ENCODE measurements at regions not wholly inside any gene's neighbourhood (a gene's known extent, or its start where the extent isn't known, plus 50 kb on each side); places are given as distances from the start of the nearest gene placed in this dataset.

DNA sequence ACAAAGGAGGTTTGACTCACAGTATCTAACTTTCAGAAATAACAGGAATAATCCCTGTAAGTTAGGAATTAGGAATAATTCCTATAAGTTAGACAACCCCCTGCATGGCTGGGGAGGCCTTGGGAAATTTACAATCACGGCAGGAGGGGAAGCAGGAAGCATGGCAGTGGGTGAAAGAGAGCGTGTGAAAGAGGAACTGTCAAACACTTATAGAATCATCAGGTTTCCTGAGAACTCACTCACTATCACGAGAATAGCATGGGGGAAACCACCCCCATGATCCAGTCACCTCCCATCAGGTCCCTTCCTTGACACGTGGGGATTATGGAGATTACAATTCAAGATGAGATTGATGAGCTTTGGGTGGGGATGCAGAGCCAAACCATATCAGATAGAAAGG lies 385.5 kb downstream of the IL20RB start:
- H3K9me3 ChIP-seq (ENCODE audit: low read depth, low read length), result no peaks in the 10 kb centered on the region
- no peak for DNase-seq (ENCODE audit: low read depth, low spot score)
- H3K4me3 ChIP-seq, result no peak overlapping the region
- no peak for TF ChIP-seq EZH2 (IDR thresholded peaks at IDR 0.05)
- no peak for TF ChIP-seq POLR2AphosphoS5 (IDR thresholded peaks at IDR 0.05; ENCODE audit: borderline replicate concordance, low read depth, low read length)
- H3K9ac ChIP-seq (ENCODE audit: insufficient read length), result no peak overlapping the region
- H3K36me3 ChIP-seq (ENCODE audit: insufficient read depth, low read length), result no peaks in the 10 kb centered on the region
- no peak overlapping the region for H3K27ac ChIP-seq

DNA sequence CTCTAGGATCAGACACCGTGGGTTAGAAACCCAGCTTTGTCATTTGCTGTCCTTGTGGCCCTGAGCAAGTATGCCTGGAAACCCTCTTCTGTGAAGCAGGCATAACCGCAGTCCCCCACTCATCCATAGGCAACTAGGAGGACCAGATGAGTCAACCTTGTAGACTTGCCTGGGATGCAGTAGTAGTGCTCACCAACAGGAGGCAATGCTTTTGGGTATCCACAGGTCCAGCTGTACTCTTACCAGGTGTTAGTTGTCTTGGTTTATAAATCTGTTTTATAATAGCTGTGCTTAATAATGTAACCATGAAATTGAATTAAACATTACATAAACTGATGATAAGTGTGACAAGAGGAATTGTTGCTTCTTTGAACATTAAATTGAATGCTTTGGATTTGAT lies 389.3 kb downstream of the IL20RB start:
- H3K27ac ChIP-seq, result no peak overlapping the region
- no peak for DNase-seq (ENCODE audit: low read depth, low spot score)
- H3K9ac ChIP-seq (ENCODE audit: insufficient read length), result no peak overlapping the region
- TF ChIP-seq FOXP2 (optimal IDR thresholded peaks at IDR 0.05; ENCODE audit: control extremely low read depth, extremely low read length, insufficient read depth), result no peak
- TF ChIP-seq EZH2 (IDR thresholded peaks at IDR 0.05), result no peak
- TF ChIP-seq POLR2AphosphoS5 (IDR thresholded peaks at IDR 0.05; ENCODE audit: borderline replicate concordance, low read depth, low read length), result no peak
- H3K9me3 ChIP-seq (ENCODE audit: low read depth, low read length), result no peaks in the 10 kb centered on the region
- H3K4me3 ChIP-seq, result no peak overlapping the region
- H3K36me3 ChIP-seq (ENCODE audit: insufficient read depth, low read length), result no peaks in the 10 kb centered on the region

DNA sequence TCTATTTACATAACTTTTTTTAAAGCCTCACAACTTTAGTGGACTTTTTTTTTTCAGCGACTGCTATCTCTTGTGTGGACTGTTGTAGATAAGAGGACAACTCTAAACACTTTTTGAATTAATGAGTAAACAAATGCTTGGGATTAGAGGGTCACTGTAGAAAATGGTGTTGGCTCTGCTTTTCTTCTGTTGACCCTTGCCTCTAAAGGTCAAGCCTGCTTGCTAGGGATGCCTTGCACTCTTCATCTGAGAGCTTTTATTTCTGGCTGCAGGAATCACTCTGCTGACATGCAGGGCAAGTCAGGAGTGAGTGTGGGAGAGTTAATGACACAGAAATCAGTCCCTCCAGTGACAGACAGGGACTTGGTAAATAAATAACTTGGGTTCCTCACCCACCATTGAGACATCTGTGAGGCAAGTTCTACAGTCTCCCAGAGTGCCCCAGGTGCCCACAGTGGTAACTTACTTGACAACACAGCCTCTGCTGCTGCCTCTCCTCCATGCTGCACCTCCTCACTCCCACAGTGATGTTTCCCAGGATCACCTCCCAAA lies 390.1 kb downstream of the IL20RB start:
- no peak overlapping the region for H3K9ac ChIP-seq (ENCODE audit: insufficient read length)
- H3K4me3 ChIP-seq, result no peak overlapping the region
- no peaks in the 10 kb centered on the region for H3K9me3 ChIP-seq (ENCODE audit: low read depth, low read length)
- no peak for DNase-seq (ENCODE audit: low read depth, low spot score)
- no peak overlapping the region for H3K27ac ChIP-seq
- no peaks in the 10 kb centered on the region for H3K36me3 ChIP-seq (ENCODE audit: insufficient read depth, low read length)
- TF ChIP-seq POLR2AphosphoS5 (IDR thresholded peaks at IDR 0.05; ENCODE audit: borderline replicate concordance, low read depth, low read length) (no peak), EZH2 (IDR thresholded peaks at IDR 0.05) (no peak), FOXP2 (optimal IDR thresholded peaks at IDR 0.05; ENCODE audit: control extremely low read depth, extremely low read length, insufficient read depth) (no peak)

- TF ChIP-seq POLR2AphosphoS5 (IDR thresholded peaks at IDR 0.05; ENCODE audit: borderline replicate concordance, low read depth, low read length), result no peak
- no peak for TF ChIP-seq FOXP2 (optimal IDR thresholded peaks at IDR 0.05; ENCODE audit: control extremely low read depth, extremely low read length, insufficient read depth)
- TF ChIP-seq EZH2 (IDR thresholded peaks at IDR 0.05), result no peak
- no peak overlapping the region for H3K4me3 ChIP-seq
- no peak overlapping the region for H3K9ac ChIP-seq (ENCODE audit: insufficient read length)
- H3K9me3 ChIP-seq (ENCODE audit: low read depth, low read length), result no peaks in the 10 kb centered on the region
- DNase-seq (ENCODE audit: low read depth, low spot score), result no peak
- H3K36me3 ChIP-seq (ENCODE audit: insufficient read depth, low read length), result no peaks in the 10 kb centered on the region
- H3K27ac ChIP-seq, result no peak overlapping the region
Measured at GRCh38 chr3:137348936-137349335, 391.2 kb downstream of the IL20RB start.

DNA sequence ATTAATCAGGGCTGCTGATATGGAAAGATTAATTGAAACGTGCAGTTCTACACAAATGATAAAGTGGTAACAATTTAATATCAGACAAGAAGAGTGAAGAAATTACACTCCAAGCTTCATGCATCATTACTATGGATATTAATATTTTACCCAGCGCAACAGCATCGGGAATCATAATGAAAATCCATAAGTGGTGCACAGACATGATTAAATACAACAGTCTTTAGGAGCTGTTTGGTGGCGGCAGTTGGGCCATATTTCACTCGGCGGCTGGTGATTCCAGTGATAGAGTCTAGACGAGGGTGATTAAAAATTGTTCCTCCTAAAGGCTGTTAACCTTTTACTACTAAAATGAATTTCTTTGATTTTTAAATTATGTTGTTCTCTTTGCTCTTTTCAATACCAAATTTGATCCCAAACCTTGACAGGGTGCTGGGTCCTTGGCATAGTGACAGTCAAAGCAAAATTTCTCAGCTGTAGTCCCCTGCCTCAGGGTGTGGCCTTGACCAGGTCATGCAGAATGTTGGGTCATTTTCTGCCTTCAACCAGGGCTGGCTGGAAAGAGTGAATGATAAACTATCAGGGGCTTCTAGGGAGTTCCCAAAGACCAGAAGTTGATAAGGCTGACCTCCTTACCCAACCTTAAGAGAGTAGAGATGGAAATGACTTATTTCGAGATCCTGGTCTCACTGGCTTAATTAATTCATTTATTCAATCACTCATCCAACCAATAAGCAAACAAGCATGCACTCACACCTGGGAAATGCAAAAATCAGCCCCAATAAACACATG lies 392.0 kb downstream of the IL20RB start:
- H3K27ac ChIP-seq, result no peak overlapping the region
- no peak overlapping the region for H3K9ac ChIP-seq (ENCODE audit: insufficient read length)
- DNase-seq (ENCODE audit: low read depth, low spot score), result no peak
- H3K36me3 ChIP-seq (ENCODE audit: insufficient read depth, low read length), result no peaks in the 10 kb centered on the region
- TF ChIP-seq EZH2 (IDR thresholded peaks at IDR 0.05) (no peak), POLR2AphosphoS5 (IDR thresholded peaks at IDR 0.05; ENCODE audit: borderline replicate concordance, low read depth, low read length) (no peak), FOXP2 (optimal IDR thresholded peaks at IDR 0.05; ENCODE audit: control extremely low read depth, extremely low read length, insufficient read depth) (no peak)
- no peak overlapping the region for H3K4me3 ChIP-seq
- H3K9me3 ChIP-seq (ENCODE audit: low read depth, low read length), result no peaks in the 10 kb centered on the region

DNA sequence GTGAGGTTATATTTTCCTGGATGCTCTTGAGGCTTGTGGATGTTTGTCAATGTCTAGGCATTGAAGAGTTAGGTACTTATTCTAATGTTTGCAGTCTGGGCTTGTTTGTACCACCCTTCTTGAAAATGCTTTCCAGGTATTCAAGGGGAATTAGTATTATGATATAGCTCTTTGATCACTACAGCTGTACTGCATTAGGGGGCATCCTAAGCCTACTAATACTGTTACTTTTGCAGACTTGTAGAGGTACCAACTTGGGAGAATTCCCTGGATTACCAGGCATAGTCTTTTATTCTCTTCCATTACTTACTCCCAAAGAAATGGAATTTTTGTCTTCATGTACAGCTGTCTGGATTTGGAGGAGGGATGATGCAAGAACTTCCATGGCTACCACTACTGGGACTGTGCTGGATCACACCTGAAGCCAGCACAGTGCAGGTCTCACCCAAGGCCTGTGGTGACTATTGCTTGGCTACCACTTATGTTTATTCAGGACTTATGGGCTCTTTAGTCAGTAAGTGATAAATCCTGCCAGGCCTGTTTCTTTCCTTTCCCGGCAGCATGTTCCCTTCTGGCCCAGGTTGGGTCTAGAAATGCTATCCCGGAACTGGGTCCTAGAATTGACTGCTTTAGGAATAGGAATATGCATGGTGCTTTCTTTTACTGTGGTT lies 402.9 kb downstream of the IL20RB start:
- Histone ChIP-seq H3K36me3 (ENCODE audit: insufficient read depth, low read length) (no peaks in the 10 kb centered on the region), H3K27ac (no peak overlapping the region), H3K9me3 (ENCODE audit: low read depth, low read length) (no peaks in the 10 kb centered on the region), H3K9ac (ENCODE audit: insufficient read length) (no peak overlapping the region), H3K4me3 (no peak overlapping the region)
- no peak for DNase-seq (ENCODE audit: low read depth, low spot score)
- TF ChIP-seq EZH2 (IDR thresholded peaks at IDR 0.05) (no peak), POLR2AphosphoS5 (IDR thresholded peaks at IDR 0.05; ENCODE audit: borderline replicate concordance, low read depth, low read length) (no peak), FOXP2 (optimal IDR thresholded peaks at IDR 0.05; ENCODE audit: control extremely low read depth, extremely low read length, insufficient read depth) (no peak)

GRCh38 chr3:137382005-137382594 lies 382.0 kb upstream of the SOX14 start:
- Histone ChIP-seq H3K4me3 (no peak overlapping the region), H3K9ac (ENCODE audit: insufficient read length) (no peak overlapping the region), H3K36me3 (ENCODE audit: insufficient read depth, low read length) (no peaks in the 10 kb centered on the region), H3K9me3 (ENCODE audit: low read depth, low read length) (no peaks in the 10 kb centered on the region), H3K27ac (no peak overlapping the region)
- DNase-seq (ENCODE audit: low read depth, low spot score), result no peak
- TF ChIP-seq POLR2AphosphoS5 (IDR thresholded peaks at IDR 0.05; ENCODE audit: borderline replicate concordance, low read depth, low read length) (no peak), EZH2 (IDR thresholded peaks at IDR 0.05) (no peak), FOXP2 (optimal IDR thresholded peaks at IDR 0.05; ENCODE audit: control extremely low read depth, extremely low read length, insufficient read depth) (no peak)

- DNase-seq (ENCODE audit: low read depth, low spot score), result no peak
Measured at GRCh38 chr3:137385922-137386321, 378.2 kb upstream of the SOX14 start.

More at GRCh38 chr3:137385922-137386321, 378.2 kb upstream of the SOX14 start:
- Histone ChIP-seq H3K36me3 (ENCODE audit: insufficient read depth, low read length) (no peaks in the 10 kb centered on the region), H3K4me3 (no peak overlapping the region), H3K9me3 (ENCODE audit: low read depth, low read length) (no peaks in the 10 kb centered on the region), H3K27ac (no peak overlapping the region), H3K9ac (ENCODE audit: insufficient read length) (no peak overlapping the region)
- TF ChIP-seq EZH2 (IDR thresholded peaks at IDR 0.05), result no peak
- TF ChIP-seq FOXP2 (optimal IDR thresholded peaks at IDR 0.05; ENCODE audit: control extremely low read depth, extremely low read length, insufficient read depth), result no peak
- TF ChIP-seq POLR2AphosphoS5 (IDR thresholded peaks at IDR 0.05; ENCODE audit: borderline replicate concordance, low read depth, low read length), result no peak
